Effector memory CD8-positive, alpha-beta T cell (primary cell): ENCODE measurements at regions not wholly inside any gene's neighbourhood (a gene's known extent, or its start where the extent isn't known, plus 50 kb on each side); places are given as distances from the start of the nearest gene placed in this dataset.
A peak's percentile ranks its signal among the peaks of the same experiment; 100 is the strongest.

Source experiments
- ATAC-seq: fragments of 150-1000 bp; cut with Tn5 transposase; replicated peaks from 2 replicates; pipeline ENCODE4 v1.10.0; 2021; ENCODE audit warnings: mild to moderate bottlenecking, moderate library complexity
- DNase-seq, 3 experiments: peaks; one replicate each; pipeline ENCODE4 v3.0.0; 2021
- H3K27ac Mint-ChIP-seq, 2 donors: one replicate each; pipeline ENCODE4 v1.8.0; 2022; ENCODE audit warnings: mild to moderate bottlenecking in 2 of 2, mixed read lengths in 2 of 2, moderate library complexity in 2 of 2
- H3K27me3 Mint-ChIP-seq, 2 donors: one replicate each; pipeline ENCODE4 v1.8.0; 2022; ENCODE audit warnings: mixed read lengths in 2 of 2
- H3K36me3 Mint-ChIP-seq: one replicate; pipeline ENCODE4 v1.8.0; 2022; ENCODE audit warnings: mild to moderate bottlenecking, moderate library complexity, mixed read lengths; ENCODE audit not compliant: insufficient read depth
- H3K4me1 Mint-ChIP-seq, 2 donors: one replicate each; pipeline ENCODE4 v1.8.0; 2022; ENCODE audit warnings: low read depth in 2 of 2, mixed read lengths in 2 of 2
- H3K4me3 Mint-ChIP-seq, 2 donors: one replicate each; pipeline ENCODE4 v1.8.0; 2022; ENCODE audit warnings: mild to moderate bottlenecking in 2 of 2, mixed read lengths in 2 of 2, moderate library complexity in 2 of 2
- H3K9me3 Mint-ChIP-seq, 2 donors: one replicate each; pipeline ENCODE4 v1.8.0; 2022; ENCODE audit warnings: mixed read lengths in 2 of 2

DNA sequence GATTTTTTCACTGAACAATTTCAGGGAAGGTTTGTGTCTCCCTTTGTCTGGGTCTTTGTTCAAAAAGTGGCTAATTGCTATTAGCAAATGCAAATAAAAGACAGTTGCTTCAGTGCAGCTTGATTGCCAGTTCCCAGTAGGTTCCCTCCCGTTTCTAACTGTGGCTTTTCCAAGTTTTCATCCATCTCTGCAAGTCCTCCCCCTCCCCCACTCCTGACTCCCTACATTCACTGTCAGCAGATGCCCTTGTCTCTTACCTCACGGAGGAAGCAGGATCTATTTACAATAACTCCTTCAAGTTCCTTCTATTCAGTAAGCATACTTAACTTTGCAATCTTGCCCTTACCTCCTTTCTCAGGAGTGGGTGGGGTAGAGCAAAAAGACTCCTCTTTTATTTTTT lies 55.4 kb upstream of the SCEL start:
- no peak overlapping the region for H3K4me3 Mint-ChIP-seq
- no peak overlapping the region for H3K27ac Mint-ChIP-seq
- peaks cover 6 to 9% of the 10 kb centered on the region in 2 donors for H3K27me3 Mint-ChIP-seq
- no peaks in the 10 kb centered on the region for H3K36me3 Mint-ChIP-seq
- no peaks in the 10 kb centered on the region for H3K9me3 Mint-ChIP-seq
- DNase-seq, result no peak
- peaks cover 0 to 3% of the 10 kb centered on the region in 2 donors for H3K4me1 Mint-ChIP-seq
- ATAC-seq, result no peak

GRCh38 chr13:77479326-77479725 lies 56.2 kb upstream of the SCEL start:
- ATAC-seq (no peak), DNase-seq (no peak)
- H3K4me3 Mint-ChIP-seq, result no peak overlapping the region
- peaks cover 6 to 9% of the 10 kb centered on the region in 2 donors for H3K27me3 Mint-ChIP-seq
- H3K27ac Mint-ChIP-seq, result no peak overlapping the region
- peaks cover 0 to 3% of the 10 kb centered on the region in 2 donors for H3K4me1 Mint-ChIP-seq
- peaks cover 4% of the 10 kb centered on the region for H3K36me3 Mint-ChIP-seq
- no peaks in the 10 kb centered on the region for H3K9me3 Mint-ChIP-seq

GRCh38 chr13:77477299-77477848 lies 58.1 kb upstream of the SCEL start:
- Mint-ChIP-seq H3K27ac (no peak overlapping the region), H3K4me3 (peak overlapping the region; percentile 25 to 79), H3K27me3 (peaks cover 6 to 9% of the 10 kb centered on the region in 2 donors), H3K4me1 (peaks cover 0 to 3% of the 10 kb centered on the region in 2 donors), H3K36me3 (peaks cover 4% of the 10 kb centered on the region), H3K9me3 (no peaks in the 10 kb centered on the region)
- ATAC-seq (no peak), DNase-seq (no peak)

DNA sequence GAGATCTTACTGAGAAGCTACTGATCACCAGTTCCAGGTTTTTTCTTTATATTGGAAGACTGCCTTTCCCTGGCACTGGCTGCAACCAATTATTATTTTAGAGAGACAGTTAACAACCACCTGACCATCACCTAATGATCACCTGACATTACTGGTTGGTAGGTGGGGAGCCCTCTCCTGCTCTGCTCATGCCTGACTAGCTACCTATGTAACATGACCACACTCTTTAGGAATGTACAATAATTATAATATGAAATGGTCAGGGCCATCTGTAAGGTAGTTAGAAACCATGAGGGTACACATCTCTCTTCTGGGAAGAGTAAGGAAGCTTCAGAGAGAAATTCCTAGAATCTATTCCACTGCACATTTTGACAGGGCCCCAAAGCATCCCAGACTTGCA lies 59.0 kb upstream of the SCEL start:
- Mint-ChIP-seq H3K4me1 (peaks cover 0 to 3% of the 10 kb centered on the region in 2 donors), H3K4me3 (no peak overlapping the region), H3K9me3 (no peaks in the 10 kb centered on the region), H3K27ac (no peak overlapping the region), H3K27me3 (peaks cover 6 to 9% of the 10 kb centered on the region in 2 donors), H3K36me3 (peaks cover 4% of the 10 kb centered on the region)
- ATAC-seq (no peak), DNase-seq (no peak)

GRCh38 chr13:77475345-77476084 lies 60.0 kb upstream of the SCEL start:
- Mint-ChIP-seq H3K4me1 (peaks cover 0 to 3% of the 10 kb centered on the region in 2 donors), H3K36me3 (peaks cover 4% of the 10 kb centered on the region), H3K4me3 (no peak overlapping the region), H3K27ac (no peak overlapping the region), H3K27me3 (peaks cover 0 to 5% of the 10 kb centered on the region in 2 donors), H3K9me3 (no peaks in the 10 kb centered on the region)
- ATAC-seq (no peak), DNase-seq (no peak)

- no peaks in the 10 kb centered on the region for H3K9me3 Mint-ChIP-seq
- H3K36me3 Mint-ChIP-seq, result peaks cover 4% of the 10 kb centered on the region
- DNase-seq (no peak), ATAC-seq (no peak)
- H3K27ac Mint-ChIP-seq, result no peak overlapping the region
- H3K4me1 Mint-ChIP-seq, result no peaks in the 10 kb centered on the region
- no peak overlapping the region for H3K4me3 Mint-ChIP-seq
- peaks cover 0 to 16% of the 10 kb centered on the region in 2 donors for H3K27me3 Mint-ChIP-seq
Measured at GRCh38 chr13:77470986-77471385, 64.5 kb upstream of the SCEL start.

DNA sequence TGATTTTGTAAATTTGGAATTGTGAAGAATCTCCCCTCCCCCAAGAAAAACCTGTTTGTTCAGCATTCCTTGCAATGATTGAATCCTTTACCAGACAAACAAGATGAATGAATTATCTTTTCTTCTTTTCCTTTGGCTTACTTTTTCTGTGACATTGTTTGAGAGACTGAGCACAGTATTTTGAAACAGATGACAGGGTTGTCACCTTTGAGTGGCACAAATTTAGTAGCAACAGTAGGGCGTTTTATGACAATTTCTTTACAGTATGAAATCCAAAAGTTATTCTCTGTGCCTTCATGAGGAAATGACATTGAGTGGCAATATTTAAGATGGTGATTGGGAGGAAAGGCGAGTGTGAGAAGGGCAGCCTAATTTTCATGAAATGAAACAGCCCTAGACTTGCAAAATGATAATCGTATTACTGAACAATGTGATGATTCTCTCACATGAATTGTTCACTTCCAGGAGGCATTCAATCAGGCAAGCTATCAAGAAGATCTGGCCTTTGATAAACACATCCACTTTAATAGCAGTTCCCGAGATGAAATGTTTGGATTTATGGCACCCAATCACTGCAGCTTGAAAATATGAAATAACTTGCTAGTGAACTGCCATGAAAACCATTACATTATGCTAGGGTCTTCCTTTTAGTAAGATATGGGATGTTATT lies 68.6 kb upstream of the SCEL start:
- H3K36me3 Mint-ChIP-seq, result no peaks in the 10 kb centered on the region
- no peak for ATAC-seq
- H3K27me3 Mint-ChIP-seq, result peaks cover 0 to 22% of the 10 kb centered on the region in 2 donors
- no peak overlapping the region for H3K27ac Mint-ChIP-seq
- H3K4me1 Mint-ChIP-seq, result no peaks in the 10 kb centered on the region
- H3K9me3 Mint-ChIP-seq, result no peaks in the 10 kb centered on the region
- no peak for DNase-seq
- no peak overlapping the region for H3K4me3 Mint-ChIP-seq

DNA sequence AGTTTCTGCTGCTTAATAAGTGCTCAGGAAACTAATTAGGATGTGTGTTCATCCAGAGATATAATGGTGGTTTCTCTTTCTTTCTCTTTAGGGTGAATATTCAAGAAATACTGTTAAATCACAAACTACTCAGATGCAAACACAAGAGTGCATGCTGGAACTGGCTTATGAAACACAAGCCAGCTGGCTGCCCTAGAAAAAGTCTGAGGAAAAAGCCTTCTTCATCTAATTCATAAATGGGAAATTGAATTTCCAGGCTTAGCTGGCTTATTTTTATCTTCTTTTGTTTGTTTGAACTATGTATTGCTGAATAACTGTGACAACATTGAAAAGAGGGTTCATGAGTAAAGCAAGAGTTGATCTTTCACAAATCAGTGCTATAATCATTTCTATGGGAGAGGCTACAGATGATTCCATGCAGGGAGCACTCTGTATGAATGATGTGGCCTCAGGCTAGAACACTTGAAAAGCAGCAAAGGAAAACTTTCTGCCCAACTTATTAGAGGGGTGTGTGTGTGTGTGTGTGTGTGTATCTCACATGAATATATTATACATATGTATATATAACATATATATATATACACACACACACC lies 69.8 kb upstream of the SCEL start:
- Mint-ChIP-seq H3K27me3 (peaks cover 0 to 22% of the 10 kb centered on the region in 2 donors), H3K27ac (no peak overlapping the region), H3K4me1 (no peaks in the 10 kb centered on the region), H3K9me3 (no peaks in the 10 kb centered on the region), H3K36me3 (no peaks in the 10 kb centered on the region), H3K4me3 (no peak overlapping the region)
- ATAC-seq (no peak), DNase-seq (no peak)

DNA sequence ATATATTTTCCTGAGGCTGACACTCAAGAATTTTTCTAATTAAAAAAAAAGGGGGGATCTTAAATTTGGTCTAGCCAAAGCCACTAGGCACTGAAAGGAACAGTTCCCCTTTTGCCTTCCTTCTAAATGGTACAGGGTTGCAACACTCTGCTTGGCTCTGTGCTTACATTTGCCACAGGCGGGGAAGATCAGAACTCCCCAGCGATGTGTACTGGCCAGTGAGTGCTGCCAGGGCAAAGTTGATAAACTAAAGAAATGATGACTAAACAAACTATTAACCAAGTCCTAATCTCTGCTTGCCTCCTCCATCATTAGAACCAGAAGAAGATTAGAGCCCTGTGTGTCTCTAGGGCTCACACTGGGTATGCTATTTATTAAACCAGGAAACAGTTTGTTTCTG lies 75.3 kb upstream of the SCEL start:
- no peaks in the 10 kb centered on the region for H3K9me3 Mint-ChIP-seq
- H3K27ac Mint-ChIP-seq, result no peak overlapping the region
- H3K4me1 Mint-ChIP-seq, result no peaks in the 10 kb centered on the region
- no peak overlapping the region for H3K4me3 Mint-ChIP-seq
- no peak for ATAC-seq
- H3K36me3 Mint-ChIP-seq, result no peaks in the 10 kb centered on the region
- H3K27me3 Mint-ChIP-seq, result peaks cover 6 to 19% of the 10 kb centered on the region in 2 donors
- DNase-seq, result no peak

- H3K27ac Mint-ChIP-seq, result no peak overlapping the region
- DNase-seq (no peak), ATAC-seq (no peak)
- H3K4me3 Mint-ChIP-seq, result no peak overlapping the region
- no peaks in the 10 kb centered on the region for H3K36me3 Mint-ChIP-seq
- no peaks in the 10 kb centered on the region for H3K9me3 Mint-ChIP-seq
- H3K27me3 Mint-ChIP-seq, result peaks cover 6 to 22% of the 10 kb centered on the region in 2 donors
- H3K4me1 Mint-ChIP-seq, result no peaks in the 10 kb centered on the region
Measured at GRCh38 chr13:77459592-77459991, 75.9 kb upstream of the SCEL start.

DNA sequence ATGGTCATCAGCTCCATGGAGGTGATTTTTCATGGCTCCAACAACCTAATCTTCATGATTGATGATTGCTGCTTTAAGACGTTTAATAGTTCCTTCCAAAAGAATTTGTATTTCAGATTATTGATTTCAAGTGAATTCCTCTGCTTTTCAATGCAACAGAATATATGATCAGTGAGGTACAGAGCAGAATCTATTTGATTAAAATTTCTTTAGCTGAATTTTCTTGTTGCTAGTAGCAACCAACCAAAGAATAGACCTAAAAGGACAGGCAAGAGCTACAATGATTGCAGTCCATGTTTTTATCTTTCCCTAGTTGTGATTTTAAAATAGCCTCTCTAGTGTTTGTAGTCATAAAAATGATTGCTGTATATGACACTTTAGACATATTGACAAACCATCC lies 76.8 kb upstream of the SCEL start:
- no peak for ATAC-seq
- DNase-seq, result no peak
- Mint-ChIP-seq H3K27me3 (peaks cover 6 to 27% of the 10 kb centered on the region in 2 donors), H3K9me3 (no peaks in the 10 kb centered on the region), H3K27ac (no peak overlapping the region), H3K36me3 (no peaks in the 10 kb centered on the region), H3K4me1 (no peaks in the 10 kb centered on the region), H3K4me3 (no peak overlapping the region)

DNA sequence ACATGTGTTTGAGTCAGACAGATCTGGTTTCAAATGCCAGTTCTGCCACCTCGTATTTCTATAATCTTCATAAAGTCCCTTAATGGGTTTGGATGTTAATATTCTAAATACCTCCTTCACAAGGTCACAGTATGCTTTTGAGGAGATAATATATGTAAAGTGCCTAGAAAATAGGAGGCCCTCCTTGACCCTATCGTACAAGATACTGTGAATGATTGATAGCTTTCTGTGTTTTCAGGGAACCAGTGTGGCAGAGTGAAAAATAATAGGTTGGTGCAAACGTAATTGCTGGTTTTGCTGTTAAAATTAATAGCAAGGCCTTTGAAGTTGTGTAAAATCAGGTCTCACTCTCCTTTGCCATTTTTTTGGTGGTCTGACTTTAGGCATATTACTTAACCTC lies 77.5 kb upstream of the SCEL start:
- Mint-ChIP-seq H3K4me1 (no peaks in the 10 kb centered on the region), H3K27ac (no peak overlapping the region), H3K27me3 (peaks cover 6 to 27% of the 10 kb centered on the region in 2 donors), H3K36me3 (no peaks in the 10 kb centered on the region), H3K4me3 (no peak overlapping the region), H3K9me3 (no peaks in the 10 kb centered on the region)
- DNase-seq, result no peak
- no peak for ATAC-seq

DNA sequence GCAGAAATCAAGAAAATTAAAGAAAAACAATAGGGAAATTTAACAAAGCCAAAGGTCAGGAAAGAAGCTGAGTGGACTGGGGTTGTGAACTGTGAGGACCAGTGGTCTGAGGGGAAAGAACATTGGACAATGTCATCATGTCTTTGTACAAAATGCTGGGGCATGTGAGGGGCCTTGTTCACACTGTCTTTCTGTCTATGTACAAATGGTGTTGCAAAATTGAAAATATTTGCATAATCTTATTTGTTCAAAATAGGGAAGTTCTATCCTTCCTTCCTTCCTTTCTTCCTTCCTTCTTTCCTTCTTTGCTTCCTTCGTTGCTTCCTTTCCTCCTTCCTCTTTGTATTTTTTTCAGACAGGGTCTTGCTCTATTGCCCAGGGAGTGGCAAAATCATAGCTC lies 79.2 kb upstream of the SCEL start:
- H3K36me3 Mint-ChIP-seq, result no peaks in the 10 kb centered on the region
- H3K4me3 Mint-ChIP-seq, result no peak overlapping the region
- DNase-seq, result no peak
- ATAC-seq, result no peak
- no peaks in the 10 kb centered on the region for H3K9me3 Mint-ChIP-seq
- no peaks in the 10 kb centered on the region for H3K4me1 Mint-ChIP-seq
- H3K27ac Mint-ChIP-seq, result no peak overlapping the region
- H3K27me3 Mint-ChIP-seq, result peaks cover 6 to 20% of the 10 kb centered on the region in 2 donors

DNA sequence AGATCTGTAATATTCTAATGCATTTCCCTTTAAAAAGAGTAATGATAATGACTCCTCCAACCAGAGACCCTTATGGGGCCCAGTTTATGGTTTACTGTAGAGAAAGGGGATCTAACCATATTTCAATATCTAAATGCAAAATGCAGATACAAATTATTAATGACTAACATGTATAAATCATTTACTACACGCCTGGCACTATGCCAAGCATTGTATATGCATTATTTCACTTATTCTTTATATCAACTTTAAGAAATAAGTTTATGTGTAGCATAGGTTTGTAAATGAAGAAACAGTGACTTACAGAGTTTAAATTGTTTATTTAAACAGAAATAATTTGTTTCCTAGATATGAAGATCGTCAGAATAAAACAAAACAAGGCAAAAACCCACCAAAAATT lies 86.2 kb upstream of the SCEL start:
- ATAC-seq (no peak), DNase-seq (no peak)
- Mint-ChIP-seq H3K27ac (no peak overlapping the region), H3K36me3 (no peaks in the 10 kb centered on the region), H3K27me3 (peaks cover 28 to 30% of the 10 kb centered on the region in 2 donors), H3K4me3 (no peak overlapping the region), H3K4me1 (no peaks in the 10 kb centered on the region), H3K9me3 (no peaks in the 10 kb centered on the region)
